Astrocyte of the cerebellum (primary cell): ENCODE measurements at regions not wholly inside any gene's neighbourhood (a gene's known extent, or its start where the extent isn't known, plus 50 kb on each side); places are given as distances from the start of the nearest gene placed in this dataset.
"Not testable (repeated sequence)": the region's sequence is repeated elsewhere in the genome, so short reads cannot be mapped to it uniquely, and the experiment has no call there.

Experiments
- DNase-seq: peaks from one replicate; pipeline ENCODE4 v3.0.0-alpha.2; 2011; ENCODE audit warnings: low read depth
- H3K4me3 ChIP-seq: 2 replicates; pipeline ENCODE4 v1.5.1; 2011; ENCODE audit warnings: mild to moderate bottlenecking, low read depth, low read length, moderate library complexity
- CTCF ChIP-seq: IDR thresholded peaks from 2 replicates; pipeline ENCODE4 v1.5.1; 2012; ENCODE audit warnings: low read length, low read depth, moderate library complexity, mild to moderate bottlenecking; ENCODE audit errors: missing control alignments
- in situ Hi-C: cut with HindIII; loops from 2 replicates; pipeline ENCODE4 v1.10.0; 2017; ENCODE audit warnings: low sequenced_read_pairs

GRCh38 chr6:55937261-55937947 lies 62.0 kb upstream of the BMP5 start:
- no peak overlapping the region for H3K4me3 ChIP-seq
- in situ Hi-C loops = no loop called here
- TF ChIP-seq CTCF = no peak
- DNase-seq = no peak

GRCh38 chr6:55931101-55931500 lies 55.7 kb upstream of the BMP5 start:
- in situ Hi-C loops = no loop called here
- no peak for TF ChIP-seq CTCF
- no peak for DNase-seq
- no peak overlapping the region for H3K4me3 ChIP-seq

- H3K4me3 ChIP-seq, in situ Hi-C loops, DNase-seq: not testable (repeated sequence)
These were observed 52.3 kb upstream of the BMP5 start for GRCh38 chr6:55927713-55928112.

GRCh38 chr6:55925292-55925691 lies 49.9 kb upstream of the BMP5 start:
- TF ChIP-seq CTCF = no peak
- no peak overlapping the region for H3K4me3 ChIP-seq
- in situ Hi-C loops = no loop called here
- peak; percentile 37 for DNase-seq
